ENCODE measurements at regions not wholly inside any gene's neighbourhood (a gene's known extent, or its start where the extent isn't known, plus 50 kb on each side); places are given as distances from the start of the nearest gene placed in this dataset.
"Not testable (repeated sequence)": the region's sequence is repeated elsewhere in the genome, so short reads cannot be mapped to it uniquely, and the experiment has no call there.

DNA sequence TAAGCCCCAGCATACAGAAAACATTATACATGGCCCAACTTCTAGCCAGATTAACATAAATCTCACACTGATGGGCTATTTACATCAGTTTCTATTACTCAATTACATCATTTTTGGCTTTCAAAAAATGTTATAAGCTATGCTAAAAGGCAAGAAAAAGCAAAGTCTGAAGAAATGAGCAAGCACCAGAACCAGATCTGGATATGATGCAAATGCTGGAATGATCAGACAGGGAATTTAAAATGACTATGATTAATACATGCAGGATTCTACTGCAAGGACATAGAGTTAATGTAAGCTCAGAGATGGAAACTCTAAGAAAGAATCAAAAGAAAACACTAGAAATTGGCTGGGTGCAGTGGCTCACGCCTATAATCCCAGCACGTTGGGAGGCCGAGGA lies 106.6 kb downstream of the BDH1 start:
- TF ChIP-seq, protein P1, sequence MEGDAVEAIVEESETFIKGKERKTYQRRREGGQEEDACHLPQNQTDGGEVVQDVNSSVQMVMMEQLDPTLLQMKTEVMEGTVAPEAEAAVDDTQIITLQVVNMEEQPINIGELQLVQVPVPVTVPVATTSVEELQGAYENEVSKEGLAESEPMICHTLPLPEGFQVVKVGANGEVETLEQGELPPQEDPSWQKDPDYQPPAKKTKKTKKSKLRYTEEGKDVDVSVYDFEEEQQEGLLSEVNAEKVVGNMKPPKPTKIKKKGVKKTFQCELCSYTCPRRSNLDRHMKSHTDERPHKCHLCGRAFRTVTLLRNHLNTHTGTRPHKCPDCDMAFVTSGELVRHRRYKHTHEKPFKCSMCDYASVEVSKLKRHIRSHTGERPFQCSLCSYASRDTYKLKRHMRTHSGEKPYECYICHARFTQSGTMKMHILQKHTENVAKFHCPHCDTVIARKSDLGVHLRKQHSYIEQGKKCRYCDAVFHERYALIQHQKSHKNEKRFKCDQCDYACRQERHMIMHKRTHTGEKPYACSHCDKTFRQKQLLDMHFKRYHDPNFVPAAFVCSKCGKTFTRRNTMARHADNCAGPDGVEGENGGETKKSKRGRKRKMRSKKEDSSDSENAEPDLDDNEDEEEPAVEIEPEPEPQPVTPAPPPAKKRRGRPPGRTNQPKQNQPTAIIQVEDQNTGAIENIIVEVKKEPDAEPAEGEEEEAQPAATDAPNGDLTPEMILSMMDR (IDR thresholded peaks at IDR 0.05): not testable (repeated sequence)
- not testable (repeated sequence) for TF ChIP-seq POLR2AphosphoS5 (IDR thresholded peaks at IDR 0.05)
